GM12891 (cell line): ENCODE measurements at regions not wholly inside any gene's neighbourhood (a gene's known extent, or its start where the extent isn't known, plus 50 kb on each side); places are given as distances from the start of the nearest gene placed in this dataset.

Experiments used
- PAX5 ChIP-seq: IDR thresholded peaks from 2 replicates; pipeline ENCODE4 v1.6.1; 2011; ENCODE audit warnings: low read length, moderate library complexity, mild to moderate bottlenecking; ENCODE audit not compliant: insufficient read depth, severe bottlenecking
- POLR2A ChIP-seq: IDR thresholded peaks from 2 replicates; pipeline ENCODE4 v1.6.1; 2011; ENCODE audit warnings: low read depth, low read length, control low read depth
- POLR2AphosphoS5 ChIP-seq: IDR thresholded peaks from 2 replicates; pipeline ENCODE4 v1.6.1; 2011; ENCODE audit warnings: low read depth, low read length, control low read depth
- TAF1 ChIP-seq: IDR thresholded peaks from 2 replicates; pipeline ENCODE4 v1.6.1; 2011; ENCODE audit warnings: low read depth, low read length, control low read depth

DNA sequence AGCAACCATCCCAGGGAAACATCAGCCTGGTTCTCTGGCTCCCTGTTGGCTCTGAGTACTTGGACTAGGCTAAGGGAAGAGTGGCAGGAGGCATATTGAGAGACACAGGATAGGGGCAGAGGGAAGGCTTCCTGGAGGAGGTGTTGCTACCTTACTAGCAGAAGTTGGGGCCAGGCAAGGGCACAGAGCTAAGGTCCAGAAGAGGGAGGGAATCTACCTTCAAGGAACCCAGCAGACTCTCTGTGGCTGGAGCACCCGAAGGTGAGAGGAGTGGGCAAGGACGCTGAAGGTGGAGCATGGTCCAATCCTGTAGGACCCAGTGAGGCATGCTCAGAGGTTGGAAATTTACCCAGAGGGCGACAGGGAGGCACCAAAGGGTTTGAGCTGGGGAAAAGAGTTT is 191.9 kb downstream of the TFAP2C start:
- TF ChIP-seq POLR2A = no peak
- TF ChIP-seq TAF1 = no peak
- TF ChIP-seq PAX5 = no peak
- no peak for TF ChIP-seq POLR2AphosphoS5
